HG03521 (cell line): ENCODE measurements at regions not wholly inside any gene's neighbourhood (a gene's known extent, or its start where the extent isn't known, plus 50 kb on each side); places are given as distances from the start of the nearest gene placed in this dataset.
"Not testable (repeated sequence)": the region's sequence is repeated elsewhere in the genome, so short reads cannot be mapped to it uniquely, and the experiment has no call there.

Experiments used
- ATAC-seq: cut with Tn5 transposase; IDR thresholded peaks from one replicate; pipeline ENCODE4 v1.9.1; 2021; ENCODE audit warnings: mild to moderate bottlenecking, moderate library complexity; ENCODE audit not compliant: unreplicated experiment

GRCh38 chr4:107392951-107393350 lies 327.1 kb downstream of the PAPSS1 start:
- ATAC-seq: no peak

DNA sequence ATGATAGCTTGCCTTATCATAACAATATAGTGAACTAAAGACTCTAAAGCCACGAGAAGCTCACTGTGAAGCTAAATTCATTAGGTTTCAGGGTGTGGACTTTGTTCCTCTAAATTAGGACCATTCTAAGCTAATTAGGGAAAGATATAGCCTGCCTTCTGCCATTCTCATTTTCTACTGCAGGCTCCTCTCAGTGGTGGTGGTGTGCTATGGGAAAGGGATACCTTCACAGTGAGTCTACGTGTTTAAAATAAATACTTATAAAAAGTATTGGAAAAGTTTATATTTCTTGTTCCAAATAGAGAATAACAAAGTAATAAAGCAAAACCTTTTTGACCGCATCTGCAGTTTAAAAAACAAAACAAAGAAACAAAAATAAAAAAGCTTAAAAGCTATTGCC lies 327.7 kb downstream of the PAPSS1 start:
- no peak for ATAC-seq

DNA sequence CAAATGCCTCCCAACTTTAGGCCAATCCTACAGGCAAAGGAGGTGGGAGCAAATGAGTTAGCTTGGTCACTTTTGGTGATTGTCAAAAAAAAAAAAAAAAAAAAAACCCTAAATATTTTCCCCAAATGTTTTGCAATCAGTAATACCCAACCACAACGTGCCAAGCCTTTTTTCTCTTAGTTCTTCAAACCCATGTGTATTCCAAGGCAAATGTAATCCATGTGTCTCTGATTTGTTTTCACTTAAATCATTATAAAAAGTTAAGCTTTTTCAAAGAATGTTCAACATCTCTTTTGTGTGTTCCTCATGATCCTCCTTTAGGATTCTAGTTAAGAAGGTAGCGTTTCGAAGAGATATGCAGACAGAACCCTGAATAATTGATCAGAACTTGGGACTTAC lies 328.4 kb downstream of the PAPSS1 start:
- no peak for ATAC-seq

GRCh38 chr4:107391009-107391629 lies 328.9 kb downstream of the PAPSS1 start:
- no peak for ATAC-seq

DNA sequence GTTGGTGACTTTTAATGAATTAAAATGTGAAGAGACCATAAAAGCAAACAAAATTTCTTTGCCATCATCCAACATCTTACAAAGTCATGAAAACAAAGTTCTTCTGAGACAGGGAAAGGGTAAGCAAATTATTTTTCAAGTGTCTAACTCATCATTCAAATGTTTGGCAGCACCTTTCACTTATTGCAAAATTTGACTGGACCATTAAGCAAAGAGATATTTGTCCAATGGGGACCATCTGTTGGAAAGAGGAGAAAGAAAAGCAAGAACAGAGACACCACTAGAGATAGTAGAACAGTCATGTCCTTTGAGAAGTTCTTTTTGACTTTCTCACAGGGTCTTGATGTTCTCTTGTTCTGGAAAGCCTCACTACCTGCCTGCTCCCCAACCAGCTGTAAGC lies 330.1 kb downstream of the PAPSS1 start:
- no peak for ATAC-seq

GRCh38 chr4:107388736-107389274 lies 331.2 kb downstream of the PAPSS1 start:
- ATAC-seq: no peak

DNA sequence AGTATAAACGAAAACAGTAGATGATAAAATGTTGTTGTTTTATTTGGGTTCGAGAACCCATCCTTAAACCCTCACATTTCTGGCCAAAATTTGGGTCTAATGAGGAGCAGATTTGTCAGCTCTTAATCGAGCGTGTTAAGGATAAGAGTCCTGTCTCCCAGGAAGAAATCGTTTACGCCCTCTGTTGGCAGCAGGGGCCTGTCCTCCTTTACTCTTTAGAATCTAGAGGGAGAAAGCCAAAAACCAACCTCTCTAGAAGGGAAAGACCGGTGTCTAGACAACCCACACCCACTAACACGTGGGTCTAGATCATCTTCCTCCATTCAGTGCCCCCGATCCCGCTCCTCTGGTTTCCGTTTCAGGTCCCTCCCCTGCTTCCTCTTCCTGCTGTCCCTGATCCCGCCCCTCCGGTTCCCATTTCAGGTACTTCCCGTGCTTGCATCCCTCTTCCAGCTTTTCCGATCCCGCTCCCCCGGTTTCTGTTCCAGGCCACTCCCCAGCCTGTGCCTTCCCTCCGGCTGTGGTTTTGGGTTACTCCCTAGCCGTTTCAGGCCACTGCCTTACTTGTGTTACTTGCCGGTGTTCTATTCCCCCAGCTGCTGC lies 339.1 kb downstream of the PAPSS1 start:
- ATAC-seq: no peak

DNA sequence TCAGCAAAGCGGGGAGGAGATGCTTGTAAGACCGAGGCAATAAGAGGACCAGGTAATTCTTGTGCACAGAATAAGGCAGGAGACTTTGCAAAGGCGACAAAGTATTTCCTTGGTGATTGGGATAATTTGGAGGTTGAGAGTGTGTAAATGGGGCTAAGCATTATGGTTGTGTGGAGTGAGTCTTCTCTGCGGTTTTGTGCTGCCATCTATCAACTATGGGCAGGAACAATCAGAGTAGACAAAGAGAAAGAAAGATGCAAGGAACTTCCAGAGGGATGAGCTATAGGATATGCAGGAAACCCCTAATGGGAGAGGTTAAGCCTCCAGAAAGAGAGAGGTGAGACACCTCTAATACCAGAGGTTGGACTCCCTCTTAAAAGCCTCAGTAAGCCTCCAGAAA lies 339.8 kb downstream of the PAPSS1 start:
- no peak for ATAC-seq

GRCh38 chr4:107379054-107379869 lies 340.8 kb downstream of the PAPSS1 start:
- no peak for ATAC-seq

DNA sequence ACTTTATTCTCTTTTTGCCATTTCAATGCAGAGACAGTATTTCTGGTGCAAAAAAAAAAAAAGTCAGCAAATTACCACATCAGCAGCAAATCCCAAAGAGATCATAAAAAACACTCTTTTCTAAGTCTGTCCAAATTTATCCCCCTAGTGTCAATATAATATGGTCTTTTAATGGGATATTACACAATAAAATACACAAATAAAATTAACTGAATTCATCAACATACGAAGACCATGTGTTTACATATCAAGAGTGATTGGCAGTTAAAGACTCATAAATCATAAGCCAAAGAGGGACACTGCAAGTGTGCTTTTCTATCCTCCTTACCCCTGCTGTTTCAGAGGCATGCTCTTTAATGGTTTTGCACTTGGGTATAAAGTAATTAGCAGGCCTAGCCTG lies 340.2 kb upstream of the DKK2 start:
- no peak for ATAC-seq

- ATAC-seq: no peak
Measured at GRCh38 chr4:107366900-107367299, 330.8 kb upstream of the DKK2 start.

DNA sequence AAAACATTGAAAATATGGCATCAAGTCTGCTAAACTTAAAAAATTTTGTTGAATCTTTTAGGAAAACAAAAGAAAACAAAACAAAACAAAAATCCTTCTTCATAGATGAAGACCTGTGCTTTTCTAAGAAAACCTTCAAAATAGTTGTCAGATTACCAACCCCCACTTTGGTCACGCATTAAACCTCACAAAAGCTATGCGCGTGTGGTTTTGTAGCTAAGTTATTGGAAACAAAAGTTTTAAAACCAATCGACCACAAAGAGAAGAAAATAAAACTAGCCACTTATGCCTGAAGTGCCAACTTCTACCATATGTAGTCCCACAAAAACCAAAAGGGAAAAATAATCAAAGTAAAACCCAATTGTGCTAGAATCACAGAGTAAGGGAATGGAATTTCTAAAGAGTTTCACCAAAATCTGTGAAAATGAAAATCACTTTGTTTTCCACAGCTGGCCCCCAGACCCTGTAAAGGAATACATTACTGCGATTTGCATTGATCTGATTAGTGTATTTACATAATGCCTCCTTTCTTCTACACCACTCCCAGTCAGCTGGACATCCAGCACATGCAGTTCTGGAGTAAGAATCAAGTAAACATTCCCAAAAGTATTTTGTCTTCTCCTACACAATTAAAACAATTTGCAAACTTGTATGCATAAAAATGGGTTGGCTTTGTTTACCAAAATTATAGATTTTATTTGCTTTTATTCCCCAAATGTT lies 330.1 kb upstream of the DKK2 start:
- ATAC-seq: no peak

- ATAC-seq: no peak
Measured at GRCh38 chr4:107363125-107363524, 327.0 kb upstream of the DKK2 start.

- no peak for ATAC-seq
Measured at GRCh38 chr4:107359208-107359607, 323.1 kb upstream of the DKK2 start.

DNA sequence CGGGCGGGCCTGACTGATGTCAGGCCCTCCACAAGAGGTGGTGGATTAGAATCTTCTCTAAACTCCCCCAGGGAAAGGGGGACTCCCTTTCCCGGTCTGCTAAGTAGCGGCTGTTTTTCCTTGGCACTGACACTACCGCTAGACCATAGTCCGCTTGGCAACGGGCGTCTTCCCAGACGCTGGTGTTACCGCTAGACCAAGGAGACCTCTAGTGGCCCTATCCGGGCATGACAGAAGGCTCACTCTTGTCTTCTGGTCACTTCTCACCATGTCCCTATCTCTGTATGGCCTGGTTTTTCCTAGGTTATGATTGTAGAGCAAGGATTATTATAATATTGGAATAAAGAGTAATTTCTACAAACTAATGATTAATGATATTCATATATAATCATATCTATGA lies 318.2 kb upstream of the DKK2 start:
- not testable (repeated sequence) for ATAC-seq

DNA sequence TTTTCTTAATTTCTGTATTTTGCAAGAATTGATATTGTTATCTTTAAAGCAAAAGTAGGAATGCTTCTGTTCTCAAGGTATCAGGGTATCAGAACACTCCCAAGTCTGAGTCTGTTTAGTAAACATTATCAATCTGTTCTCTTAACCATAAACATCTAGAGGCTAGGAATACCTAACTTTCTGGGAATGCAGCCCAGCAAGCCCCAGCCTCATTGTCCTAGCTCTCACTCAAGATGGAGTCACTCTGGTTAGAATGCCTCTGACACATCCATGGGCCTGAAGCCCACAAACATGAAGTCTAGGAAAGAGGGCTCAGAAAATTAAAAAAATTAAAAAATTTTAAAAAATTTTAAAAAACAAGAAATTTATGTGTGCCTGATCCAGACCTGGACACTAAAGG lies 315.1 kb upstream of the DKK2 start:
- ATAC-seq: no peak

- ATAC-seq: no peak
Measured at GRCh38 chr4:107349732-107350131, 313.6 kb upstream of the DKK2 start.

DNA sequence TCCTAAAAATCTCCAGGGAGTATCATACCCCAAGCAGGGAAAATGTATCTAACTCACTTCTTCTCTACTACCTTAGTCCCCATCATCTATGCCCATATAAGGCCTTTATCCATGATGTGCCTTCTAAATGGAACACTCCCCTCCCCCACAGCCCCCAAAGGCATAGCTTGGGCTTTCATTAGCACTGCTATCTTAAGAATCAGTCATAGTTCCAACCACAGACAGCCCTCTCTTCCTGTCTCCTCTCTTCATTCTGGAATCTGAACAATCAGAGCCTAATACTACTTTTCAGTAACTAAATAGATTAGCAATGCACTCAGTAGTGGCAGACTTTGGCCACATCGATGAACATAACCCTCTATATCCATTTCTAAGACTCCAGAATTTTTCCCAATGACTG lies 313.2 kb upstream of the DKK2 start:
- ATAC-seq: no peak

GRCh38 chr4:107348188-107349050 lies 312.3 kb upstream of the DKK2 start:
- no peak for ATAC-seq

GRCh38 chr4:107333518-107333917 lies 297.4 kb upstream of the DKK2 start:
- no peak for ATAC-seq
